HG03139 (cell line): ENCODE measurements at regions not wholly inside any gene's neighbourhood (a gene's known extent, or its start where the extent isn't known, plus 50 kb on each side); places are given as distances from the start of the nearest gene placed in this dataset.
"Not testable (repeated sequence)": the region's sequence is repeated elsewhere in the genome, so short reads cannot be mapped to it uniquely, and the experiment has no call there.

Experiments used
- ATAC-seq: cut with Tn5 transposase; IDR thresholded peaks from one replicate; pipeline ENCODE4 v1.9.1; 2021; ENCODE audit not compliant: unreplicated experiment

DNA sequence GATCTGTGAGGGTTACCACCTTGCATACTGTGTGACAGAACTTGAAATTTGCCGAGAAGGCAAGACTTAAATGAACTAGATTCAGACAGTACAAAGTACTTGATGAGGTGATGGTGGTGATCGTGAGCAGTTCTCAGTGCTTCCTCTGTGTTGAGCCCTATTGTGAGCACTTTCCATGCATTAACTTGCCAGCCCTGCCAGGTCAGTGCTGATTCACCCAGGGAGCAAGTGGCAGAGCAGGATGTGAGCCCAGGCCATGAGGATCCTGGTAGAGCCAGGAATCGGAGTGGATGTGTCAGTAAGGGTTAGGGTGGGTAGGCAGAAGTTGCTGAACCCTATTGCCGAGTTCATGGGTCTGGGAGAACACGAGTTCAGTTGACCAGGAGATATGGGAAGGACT lies 4545.7 kb upstream of the TPTE start:
- ATAC-seq = not testable (repeated sequence)

DNA sequence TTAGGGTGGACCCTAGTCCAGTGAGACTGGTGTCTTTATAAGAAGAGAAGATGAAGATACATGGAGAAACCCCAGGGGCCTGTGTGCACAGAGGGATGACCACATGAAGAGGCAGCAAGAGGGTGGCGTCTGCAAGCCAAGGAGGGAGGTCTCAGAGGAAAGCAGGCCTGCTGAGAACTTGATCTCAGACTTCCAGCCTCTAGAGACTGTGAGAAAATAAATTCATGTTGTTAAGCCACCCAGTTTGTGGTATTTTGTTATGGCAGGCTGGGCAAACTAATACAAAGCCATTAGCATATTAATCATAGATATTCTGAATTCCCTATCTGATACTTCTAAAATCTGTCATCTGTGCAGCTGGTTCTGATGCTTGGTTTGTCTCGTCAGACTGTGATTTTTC lies 4523.8 kb upstream of the TPTE start:
- ATAC-seq = not testable (repeated sequence)

DNA sequence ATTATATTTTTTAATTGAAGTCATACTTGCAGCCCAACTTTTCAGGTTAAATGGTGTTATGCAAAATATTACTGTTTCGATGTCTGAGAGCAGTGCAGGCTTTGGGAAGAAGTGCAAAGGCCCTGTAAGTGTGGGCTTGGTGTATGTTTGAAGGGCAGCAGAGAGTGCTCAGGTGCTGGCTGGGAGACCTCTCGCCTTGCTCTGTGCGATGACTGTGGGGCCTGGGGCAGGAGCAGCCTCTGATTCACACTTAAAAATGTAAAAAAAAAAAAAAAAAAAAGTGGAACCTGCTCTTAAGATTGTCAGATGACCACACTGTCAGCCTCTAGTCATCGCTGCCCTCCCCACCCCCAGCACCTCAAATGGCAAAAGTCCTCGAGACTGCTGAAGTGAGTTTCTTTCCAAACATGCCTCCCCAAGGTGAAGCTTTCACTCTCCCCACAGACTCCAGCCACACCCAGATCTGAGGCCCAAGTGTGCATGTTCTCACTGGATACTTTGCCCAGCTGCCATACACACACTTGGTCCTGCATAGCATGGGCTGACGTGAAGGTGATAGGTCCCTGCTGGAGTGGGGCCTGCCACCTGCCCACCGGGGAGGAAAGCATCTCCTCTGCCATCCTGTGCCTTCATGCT lies 4505.8 kb upstream of the TPTE start:
- not testable (repeated sequence) for ATAC-seq

DNA sequence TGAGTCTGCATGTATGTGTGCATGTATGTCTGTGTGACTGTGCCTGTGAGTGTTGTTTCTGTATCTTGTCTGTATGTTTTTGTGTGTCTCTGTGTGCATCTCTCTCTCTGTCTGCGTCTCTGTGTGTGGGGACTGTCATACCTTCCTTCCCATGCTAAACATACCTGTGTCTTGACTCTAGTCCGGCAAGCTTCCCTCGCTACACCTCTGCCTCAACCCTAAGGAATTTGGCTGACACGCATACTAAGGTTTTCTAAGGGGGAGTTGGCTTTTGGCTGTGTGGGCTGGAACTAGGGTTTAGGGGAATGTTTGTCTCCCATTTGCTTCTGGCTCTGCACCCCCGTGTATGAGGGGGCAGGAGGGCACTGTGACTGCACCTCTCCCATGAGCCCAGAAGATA lies 4500.9 kb upstream of the TPTE start:
- not testable (repeated sequence) for ATAC-seq

DNA sequence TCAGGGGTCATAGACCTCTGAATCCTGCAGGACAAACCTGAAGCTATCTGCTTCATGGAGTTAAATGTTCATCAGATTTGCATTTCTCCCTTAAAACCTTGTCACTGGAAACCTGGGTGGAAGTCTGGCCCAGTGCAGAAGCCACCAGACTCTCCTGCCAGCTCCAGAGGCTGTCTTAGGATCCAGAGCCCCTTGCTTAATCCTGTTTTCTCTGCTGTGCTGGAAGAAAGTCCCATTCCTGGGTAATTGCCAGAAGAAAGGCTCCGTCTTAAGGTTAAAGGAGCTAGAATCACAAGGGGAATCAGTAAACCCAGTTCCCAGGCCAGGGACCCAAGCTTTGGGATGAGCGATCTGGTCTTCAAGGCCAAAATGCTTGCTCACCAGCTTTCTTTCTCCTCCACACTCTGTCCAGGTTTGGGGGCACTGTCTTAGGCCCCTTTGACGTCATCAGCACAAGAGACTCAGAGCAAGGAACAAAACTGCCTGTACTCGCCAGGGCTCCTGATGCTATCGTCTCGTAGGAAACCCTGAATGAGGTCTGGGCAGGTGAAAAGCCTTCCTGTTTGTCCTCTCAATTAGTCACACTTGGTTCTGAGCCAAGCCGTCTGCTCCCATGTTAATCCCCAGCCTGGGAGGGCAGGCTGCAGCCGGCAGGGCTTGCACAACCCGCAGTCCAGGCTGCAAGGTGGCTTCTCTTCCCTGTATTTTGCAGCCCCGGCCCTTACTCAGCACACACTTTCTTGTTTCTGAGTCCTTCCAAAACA lies 4500.2 kb upstream of the TPTE start:
- ATAC-seq = not testable (repeated sequence)

DNA sequence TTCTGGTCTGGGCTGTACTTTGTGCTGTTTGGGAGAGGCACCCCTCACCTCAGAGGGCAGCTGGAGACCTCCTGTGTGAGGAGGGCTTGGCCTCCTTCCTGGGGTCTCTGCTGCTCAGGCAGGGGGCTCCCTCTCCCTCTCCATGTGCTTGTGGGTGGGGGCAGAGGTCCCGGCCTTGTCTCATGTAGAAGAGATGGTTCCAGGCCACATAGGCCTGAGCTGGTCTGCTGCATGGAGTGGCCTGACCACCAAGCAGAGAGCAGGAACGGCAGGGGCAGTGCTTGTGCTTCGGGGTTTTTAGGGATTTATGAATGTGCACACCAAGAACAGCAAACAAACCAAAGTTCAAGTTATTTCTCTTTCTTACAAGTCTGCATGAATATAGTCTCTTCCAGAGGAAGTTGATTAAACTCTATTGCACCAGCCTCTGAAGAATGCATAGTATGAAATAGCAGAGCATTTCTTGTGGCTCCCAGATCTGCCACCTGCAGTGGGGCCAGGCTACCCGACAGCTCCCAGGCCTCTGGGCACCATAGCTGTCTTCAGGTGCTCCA lies 4499.6 kb upstream of the TPTE start:
- not testable (repeated sequence) for ATAC-seq

DNA sequence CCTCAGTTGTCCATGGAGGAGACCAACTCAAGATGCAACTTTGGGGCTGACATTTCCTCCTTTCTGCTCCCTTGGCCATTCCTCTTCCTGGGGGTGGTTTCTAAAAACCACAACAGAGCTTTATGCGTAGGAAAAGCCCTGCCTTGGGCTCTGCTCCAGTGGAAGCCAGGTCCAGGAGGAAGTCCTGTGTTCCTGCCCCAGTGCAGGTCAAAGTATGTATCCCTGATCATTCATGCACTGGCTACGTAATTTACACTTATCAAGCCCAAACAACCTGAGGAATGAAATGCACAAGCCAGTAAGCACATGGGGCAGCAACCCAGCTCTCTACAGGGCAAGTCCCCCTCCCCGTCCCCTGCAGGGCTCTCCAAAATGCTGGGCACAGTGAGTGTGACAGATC lies 4498.1 kb upstream of the TPTE start:
- not testable (repeated sequence) for ATAC-seq

DNA sequence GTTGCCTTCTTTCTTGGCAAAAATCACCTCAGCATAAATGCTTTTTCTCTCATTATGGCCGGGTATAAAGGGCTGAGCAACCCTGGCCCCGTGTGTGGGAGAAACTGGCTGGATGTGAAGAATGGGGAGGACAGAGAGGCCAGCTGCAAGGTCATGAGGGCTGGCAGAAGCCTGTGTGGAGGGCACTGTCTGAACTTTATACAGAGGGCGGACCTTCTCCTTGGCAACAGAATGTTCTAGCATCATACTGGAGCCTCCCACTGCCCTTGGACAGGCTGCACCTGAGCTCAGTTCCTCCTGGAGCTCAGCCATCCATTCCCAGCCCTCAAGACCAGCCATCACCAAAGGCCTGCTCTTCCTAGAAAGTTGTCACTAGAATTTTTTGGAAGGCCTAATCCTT lies 4496.2 kb upstream of the TPTE start:
- ATAC-seq = not testable (repeated sequence)

DNA sequence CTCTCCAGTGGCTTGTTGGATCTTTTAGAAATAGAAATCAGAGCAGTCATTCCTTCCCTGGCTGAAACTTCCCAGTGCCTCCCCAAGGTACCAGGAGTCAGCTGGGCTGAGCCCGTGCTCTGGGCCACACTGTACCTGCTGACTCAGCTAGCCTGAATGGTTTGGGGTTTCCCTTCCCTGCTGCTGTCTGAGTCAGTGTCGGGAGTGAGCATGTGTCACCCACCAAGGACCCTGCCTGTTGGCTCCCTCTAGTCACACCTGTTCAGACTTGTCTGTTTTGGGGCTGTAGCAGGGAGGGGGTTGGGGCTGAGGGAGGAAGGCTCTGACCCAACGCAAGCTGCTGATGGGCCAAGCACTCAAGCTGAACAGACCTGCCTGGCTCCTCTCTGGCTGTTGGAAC lies 4493.9 kb upstream of the TPTE start:
- not testable (repeated sequence) for ATAC-seq

DNA sequence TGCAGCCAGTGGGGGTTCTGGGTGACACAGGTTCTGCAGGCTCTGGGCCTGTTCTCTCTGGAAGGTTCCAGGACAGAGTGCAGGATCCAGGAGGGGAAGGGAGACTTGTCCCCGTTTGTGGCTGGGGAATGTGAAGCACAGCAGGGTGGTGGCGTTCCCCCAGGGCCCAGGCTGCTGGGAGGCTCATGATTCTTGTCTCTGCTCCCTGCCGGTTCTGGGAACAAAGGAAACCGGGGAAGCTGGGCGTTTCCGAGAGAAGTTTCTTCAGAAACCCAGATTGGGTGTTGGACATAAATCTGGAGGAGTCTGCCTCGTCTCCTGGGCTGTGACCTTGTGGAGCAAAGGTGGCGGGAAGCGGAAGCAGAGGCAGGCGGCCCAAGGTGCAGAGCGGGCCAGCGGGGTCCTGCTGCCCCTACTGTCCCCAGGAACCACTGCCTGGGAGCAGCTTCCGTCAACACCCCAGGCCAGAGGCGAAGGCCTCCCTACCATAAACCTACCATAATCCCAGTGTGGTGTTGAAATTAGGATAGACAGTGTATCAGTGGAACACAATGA lies 4487.2 kb upstream of the TPTE start:
- not testable (repeated sequence) for ATAC-seq

DNA sequence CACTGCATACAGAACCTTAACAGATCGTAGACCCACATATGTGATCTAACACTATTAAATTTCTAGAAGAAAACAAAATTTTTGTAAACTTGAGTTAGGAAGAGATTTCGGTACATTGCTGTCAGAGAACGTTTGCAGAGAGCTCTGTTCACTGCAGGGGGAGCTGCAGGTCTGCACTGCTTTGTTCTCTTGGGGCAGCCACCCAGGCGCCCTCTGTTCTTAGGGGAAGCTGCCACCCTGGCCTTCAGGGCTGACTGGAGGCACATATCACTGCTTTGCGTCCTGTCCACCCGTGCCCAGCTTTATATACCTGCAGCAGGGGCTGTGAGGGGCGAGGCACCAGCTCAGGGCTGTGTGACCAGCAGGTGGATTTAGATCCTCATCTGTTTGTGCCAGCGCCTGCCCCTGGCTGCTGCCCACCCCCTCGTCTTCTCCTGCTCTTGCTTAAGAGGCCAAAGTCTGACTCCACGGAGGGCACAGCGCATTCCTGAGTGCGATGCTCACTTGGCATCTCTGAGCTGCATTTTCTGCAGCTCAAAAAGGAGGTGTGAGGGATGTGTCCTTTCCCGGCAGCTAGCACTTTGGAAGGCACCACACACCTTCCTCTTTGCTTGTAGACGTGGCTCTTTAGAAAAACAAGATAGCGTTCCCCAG lies 4486.4 kb upstream of the TPTE start:
- not testable (repeated sequence) for ATAC-seq

DNA sequence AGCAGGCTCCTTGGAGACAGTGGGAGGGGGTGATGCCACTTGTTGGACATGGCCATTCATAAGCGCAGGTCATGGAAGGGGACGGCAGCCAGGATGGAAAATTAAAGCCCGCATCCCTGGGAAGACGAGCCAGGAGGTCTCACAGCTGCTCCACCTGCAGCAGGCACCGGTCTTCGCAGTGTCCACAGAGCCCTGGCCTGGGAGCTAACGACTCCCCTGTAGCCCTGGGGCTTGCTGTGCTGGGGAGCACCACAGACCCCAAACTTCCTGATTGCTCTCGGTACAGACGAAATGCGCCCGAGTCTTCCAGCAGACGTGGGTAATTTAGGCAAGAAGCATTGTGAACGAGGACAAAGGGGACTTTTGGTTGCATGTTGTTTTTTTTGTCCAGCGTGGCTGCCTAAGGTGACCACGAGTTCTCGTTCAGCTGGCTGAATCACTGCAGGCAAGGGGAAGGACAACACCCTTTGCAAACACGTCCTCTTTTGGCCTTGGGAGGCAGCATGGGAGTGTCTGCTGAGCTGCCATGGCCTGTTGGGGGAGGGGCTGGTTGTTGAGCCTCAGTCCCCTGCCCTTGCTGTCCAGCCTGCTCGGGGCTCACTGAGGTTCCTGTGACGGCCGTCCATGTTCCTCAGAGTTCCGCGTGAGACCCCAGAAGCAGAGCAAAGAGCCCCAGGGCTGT lies 4485.8 kb upstream of the TPTE start:
- not testable (repeated sequence) for ATAC-seq

DNA sequence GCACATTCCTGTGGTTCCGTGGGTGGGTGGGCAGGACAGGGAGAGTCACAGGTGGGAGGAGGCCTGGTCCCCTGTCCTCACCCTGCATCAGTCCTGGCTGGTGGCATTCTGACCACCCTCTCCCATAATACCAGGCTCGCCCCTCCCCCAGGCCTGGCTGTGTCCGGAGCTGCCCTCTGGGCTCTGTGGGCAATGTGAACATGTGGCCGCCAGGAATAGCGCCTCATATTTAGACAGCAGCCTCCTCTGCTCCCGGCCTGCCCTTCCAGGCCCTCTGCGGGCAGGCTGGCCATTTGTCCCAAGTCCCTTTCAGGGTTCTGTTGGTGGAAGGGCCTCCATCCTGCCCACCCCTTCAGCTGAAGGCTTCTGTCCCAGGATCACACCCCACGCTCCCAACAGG lies 4482.2 kb upstream of the TPTE start:
- not testable (repeated sequence) for ATAC-seq

DNA sequence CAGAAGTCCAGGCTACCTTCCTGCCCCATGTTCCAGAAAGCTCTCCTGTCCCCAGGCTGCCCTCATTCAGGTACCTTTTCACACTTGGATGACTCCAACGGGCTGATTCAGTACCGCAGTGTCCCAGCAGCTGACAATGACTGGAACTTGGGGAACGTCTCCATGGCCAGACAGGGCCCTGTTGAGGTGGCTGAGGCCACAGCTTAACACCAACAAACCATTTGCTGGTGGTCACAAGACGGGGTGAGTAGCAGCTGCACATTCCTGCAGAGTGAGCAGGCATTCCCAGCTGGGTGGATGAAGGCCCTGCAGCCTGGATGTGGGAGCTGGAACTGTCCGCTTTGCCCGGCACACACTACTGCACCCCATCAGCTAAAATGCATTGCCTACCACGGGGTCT lies 4481.3 kb upstream of the TPTE start:
- not testable (repeated sequence) for ATAC-seq

DNA sequence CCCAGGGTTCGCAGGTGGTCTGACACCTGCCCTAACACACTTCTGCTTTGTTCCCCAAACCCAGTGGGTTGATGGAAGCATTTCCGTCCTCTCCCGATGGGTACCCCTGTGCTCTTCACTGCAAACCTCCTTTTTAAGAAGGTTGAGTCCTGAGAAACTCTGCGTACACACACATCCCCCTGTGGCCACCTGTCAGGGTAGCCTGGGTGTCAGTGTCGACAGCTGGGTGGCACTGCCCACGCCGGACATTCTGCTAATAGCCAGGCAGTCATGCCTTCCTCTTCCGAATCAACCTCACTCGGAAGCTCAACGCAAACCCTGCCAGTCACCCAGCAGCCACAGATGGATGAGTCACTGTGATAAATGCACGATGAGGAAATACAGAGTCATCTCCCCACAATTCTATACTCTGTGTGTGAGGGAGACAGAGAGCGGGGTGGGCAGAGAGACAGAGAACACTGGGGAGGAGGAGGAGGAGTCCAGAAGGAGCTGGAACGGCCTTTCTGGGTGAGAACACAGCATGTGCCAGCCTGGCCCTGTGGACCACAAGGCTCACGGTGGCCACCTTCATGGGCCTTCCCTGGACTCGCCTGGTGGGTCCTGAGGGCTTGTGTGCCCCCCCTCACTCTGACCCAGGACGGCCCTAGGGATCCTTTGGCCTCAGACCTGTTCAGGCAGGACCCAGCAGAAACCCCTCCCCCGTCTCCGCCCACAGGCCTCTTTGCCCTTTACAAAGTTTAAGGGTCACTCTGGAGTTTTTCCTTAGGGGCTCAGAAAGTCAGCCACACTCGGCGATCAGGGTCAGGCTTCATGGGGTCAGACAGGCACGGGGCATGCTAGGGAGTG lies 4477.7 kb upstream of the TPTE start:
- not testable (repeated sequence) for ATAC-seq

DNA sequence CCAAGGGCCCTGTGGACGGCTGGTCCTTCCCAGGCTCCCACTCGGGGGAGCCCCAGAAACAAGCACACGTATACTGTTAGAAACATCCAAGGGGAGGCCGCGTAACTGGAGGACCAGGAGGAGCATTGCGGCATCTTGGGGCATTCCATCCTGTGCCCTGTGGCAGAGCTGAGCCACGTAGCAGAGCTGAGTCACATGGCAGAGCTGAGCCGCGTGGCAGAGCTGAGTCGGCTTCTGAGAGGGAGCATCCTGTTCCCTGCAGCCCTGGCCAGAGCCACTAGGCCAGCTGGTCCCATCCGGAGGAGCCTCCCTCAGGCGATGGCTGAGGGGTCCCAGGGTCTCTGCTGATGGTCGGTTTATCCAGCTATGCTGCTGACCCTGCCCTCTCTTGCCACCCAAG lies 4476.7 kb upstream of the TPTE start:
- not testable (repeated sequence) for ATAC-seq

DNA sequence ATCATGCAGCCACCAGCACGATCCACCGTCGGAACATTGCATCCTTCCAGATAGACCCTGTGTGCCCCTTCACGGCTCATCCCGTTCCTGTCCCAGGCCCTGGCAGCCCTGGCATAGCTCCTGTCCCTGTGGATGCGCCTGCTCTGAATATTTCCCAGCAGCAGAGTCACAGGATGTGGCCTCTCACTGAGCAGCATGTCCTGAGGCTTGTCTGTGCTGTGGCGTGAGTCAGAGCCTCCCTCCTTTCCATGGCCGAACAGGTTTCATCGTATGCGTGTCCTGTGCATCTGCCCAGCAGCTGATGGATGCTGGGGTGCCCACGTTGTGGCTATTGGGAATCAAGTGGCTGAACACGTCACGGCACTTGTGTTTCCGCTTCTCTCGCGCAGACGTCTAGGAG lies 4471.5 kb upstream of the TPTE start:
- ATAC-seq = not testable (repeated sequence)

DNA sequence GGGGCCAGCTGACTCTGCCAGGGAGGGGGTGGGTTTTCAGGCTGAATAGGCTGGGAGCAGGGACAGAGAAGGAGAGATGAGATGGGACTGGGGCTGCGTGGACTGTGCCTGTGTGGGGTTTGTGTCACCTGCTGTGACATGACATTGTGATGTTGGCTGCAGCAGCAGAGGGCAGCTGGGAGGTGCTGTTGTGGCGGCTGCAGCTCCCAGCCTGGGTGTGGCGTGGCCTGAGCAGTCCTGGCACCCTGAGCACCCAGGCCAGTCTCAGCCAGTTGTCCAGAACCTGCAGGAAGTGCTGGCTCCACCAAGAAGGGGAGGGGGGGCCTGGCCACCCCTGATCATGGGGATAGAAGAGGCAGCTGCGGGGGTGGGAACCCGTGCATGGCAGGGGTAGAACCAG lies 4469.3 kb upstream of the TPTE start:
- ATAC-seq = not testable (repeated sequence)

DNA sequence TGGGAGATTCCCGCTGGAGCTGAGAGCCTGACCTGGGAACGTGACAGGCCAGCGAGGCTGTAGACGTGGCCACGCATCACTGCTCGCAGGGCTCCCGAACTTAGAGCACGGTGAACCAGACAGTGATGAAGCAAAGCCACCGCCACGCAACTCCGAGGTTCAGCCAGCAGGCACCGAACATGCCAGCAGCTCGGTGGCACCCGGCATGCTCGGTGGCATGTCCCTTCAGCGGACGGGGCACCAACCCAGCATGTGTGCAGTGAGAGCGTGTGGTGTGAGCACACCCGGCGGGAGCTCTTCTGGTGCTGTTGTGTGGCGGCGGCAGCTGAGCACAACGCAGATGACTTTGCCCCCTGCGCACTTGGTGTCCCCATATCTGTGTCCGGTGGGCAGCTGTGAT lies 4468.2 kb upstream of the TPTE start:
- not testable (repeated sequence) for ATAC-seq

DNA sequence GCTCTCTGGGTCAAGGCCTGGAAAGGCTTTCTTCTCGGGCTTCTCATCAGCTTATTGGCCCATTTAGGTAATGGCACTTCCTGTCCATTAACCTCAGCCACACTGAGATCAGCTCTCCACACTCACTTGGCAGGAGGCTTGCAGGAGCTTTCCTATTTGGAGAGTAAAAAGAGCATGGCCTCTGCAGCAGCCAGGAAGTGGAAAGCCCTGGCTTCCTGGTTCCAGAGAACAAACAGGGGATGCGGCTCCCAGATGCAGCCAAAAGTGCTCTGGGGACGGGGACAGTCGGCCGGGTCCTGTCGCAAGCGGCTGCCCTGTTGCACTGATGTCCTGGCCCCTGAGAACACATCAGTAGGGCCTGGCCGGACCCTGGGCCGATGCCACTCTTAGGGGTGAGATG lies 4462.4 kb upstream of the TPTE start:
- ATAC-seq = not testable (repeated sequence)
